Right lobe of liver (tissue), 4 donors: ENCODE measurements at regions not wholly inside any gene's neighbourhood (a gene's known extent, or its start where the extent isn't known, plus 50 kb on each side); places are given as distances from the start of the nearest gene placed in this dataset.

ENCODE experiments used
- POLR2A ChIP-seq: fragments of 450-650 bp; IDR thresholded peaks from one replicate; pipeline ENCODE4 v1.6.1; 2017; ENCODE audit warnings: antibody characterized with exemption, mild to moderate bottlenecking
- TF ChIP-seq, protein P1 (sequence below), 4 donors: fragments of 200-600 bp in 3 of 4; fragments of 450-650 bp in 1 of 4; IDR thresholded peaks; one replicate each; pipeline versions ENCODE4 v1.5.1 to v1.8.0; 2016 to 2022; ENCODE audit warnings: antibody characterized with exemption in 4 of 4, mild to moderate bottlenecking in 2 of 4
- donor health status: DM: no; HTN: no; CAD: no.
- donor health status: DM: no; HTN: no; CAD: no.
- donor health status: DM: no; HTN: yes; CAD: no.

DNA sequence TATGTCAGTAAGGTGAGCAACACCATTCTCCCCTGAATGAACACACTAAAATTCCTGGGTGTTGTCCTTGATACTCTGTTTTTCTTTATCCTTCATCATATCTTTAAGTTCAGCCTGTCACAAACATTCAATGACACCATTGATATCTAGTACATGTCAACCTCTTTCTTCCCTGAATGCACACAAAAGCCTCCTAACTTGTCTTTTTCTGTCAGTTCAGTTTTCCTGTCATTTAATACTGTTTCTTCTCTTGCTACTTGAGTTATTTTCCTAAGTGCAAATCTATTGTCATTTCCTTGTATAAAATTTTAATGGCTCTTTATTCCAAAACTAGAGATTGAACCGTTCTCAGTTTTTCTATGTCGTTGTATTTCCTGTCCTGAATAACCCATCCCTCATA lies 1107.6 kb upstream of the SLC39A10 start:
- no peak for TF ChIP-seq POLR2A
- TF ChIP-seq, protein P1, sequence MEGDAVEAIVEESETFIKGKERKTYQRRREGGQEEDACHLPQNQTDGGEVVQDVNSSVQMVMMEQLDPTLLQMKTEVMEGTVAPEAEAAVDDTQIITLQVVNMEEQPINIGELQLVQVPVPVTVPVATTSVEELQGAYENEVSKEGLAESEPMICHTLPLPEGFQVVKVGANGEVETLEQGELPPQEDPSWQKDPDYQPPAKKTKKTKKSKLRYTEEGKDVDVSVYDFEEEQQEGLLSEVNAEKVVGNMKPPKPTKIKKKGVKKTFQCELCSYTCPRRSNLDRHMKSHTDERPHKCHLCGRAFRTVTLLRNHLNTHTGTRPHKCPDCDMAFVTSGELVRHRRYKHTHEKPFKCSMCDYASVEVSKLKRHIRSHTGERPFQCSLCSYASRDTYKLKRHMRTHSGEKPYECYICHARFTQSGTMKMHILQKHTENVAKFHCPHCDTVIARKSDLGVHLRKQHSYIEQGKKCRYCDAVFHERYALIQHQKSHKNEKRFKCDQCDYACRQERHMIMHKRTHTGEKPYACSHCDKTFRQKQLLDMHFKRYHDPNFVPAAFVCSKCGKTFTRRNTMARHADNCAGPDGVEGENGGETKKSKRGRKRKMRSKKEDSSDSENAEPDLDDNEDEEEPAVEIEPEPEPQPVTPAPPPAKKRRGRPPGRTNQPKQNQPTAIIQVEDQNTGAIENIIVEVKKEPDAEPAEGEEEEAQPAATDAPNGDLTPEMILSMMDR (IDR thresholded peaks at IDR 0.05), result no peak
